Osteocyte (in vitro differentiated cells): ENCODE measurements at regions not wholly inside any gene's neighbourhood (a gene's known extent, or its start where the extent isn't known, plus 50 kb on each side); places are given as distances from the start of the nearest gene placed in this dataset.

Experiments
- DNase-seq: peaks from one replicate; pipeline ENCODE4 v3.0.0; 2021; ENCODE audit warnings: mixed read lengths; ENCODE audit not compliant: unreplicated experiment; ENCODE audit errors: extremely low spot score
- H3K27ac Mint-ChIP-seq: one replicate; pipeline ENCODE4 v1.8.0; 2021; ENCODE audit warnings: mild to moderate bottlenecking, mixed read lengths; ENCODE audit not compliant: unreplicated experiment
- H3K27me3 Mint-ChIP-seq: one replicate; pipeline ENCODE4 v1.8.0; 2021; ENCODE audit warnings: mixed read lengths; ENCODE audit not compliant: unreplicated experiment
- H3K36me3 Mint-ChIP-seq: one replicate; pipeline ENCODE4 v1.8.0; 2021; ENCODE audit warnings: mixed read lengths; ENCODE audit not compliant: unreplicated experiment
- H3K4me1 Mint-ChIP-seq: one replicate; pipeline ENCODE4 v1.8.0; 2021; ENCODE audit warnings: mixed read lengths; ENCODE audit not compliant: unreplicated experiment
- H3K4me3 Mint-ChIP-seq: one replicate; pipeline ENCODE4 v1.8.0; 2021; ENCODE audit warnings: mild to moderate bottlenecking, moderate library complexity, mixed read lengths; ENCODE audit not compliant: unreplicated experiment
- H3K9me3 Mint-ChIP-seq: one replicate; pipeline ENCODE4 v1.8.0; 2021; ENCODE audit warnings: mixed read lengths; ENCODE audit not compliant: unreplicated experiment
- TF ChIP-seq, protein P1 (sequence below): fragments of 200-600 bp; sonication (generic); IDR thresholded peaks from 2 replicates; pipeline ENCODE4 v1.5.0; 2021; ENCODE audit warnings: antibody characterized with exemption, mild to moderate bottlenecking, moderate library complexity

DNA sequence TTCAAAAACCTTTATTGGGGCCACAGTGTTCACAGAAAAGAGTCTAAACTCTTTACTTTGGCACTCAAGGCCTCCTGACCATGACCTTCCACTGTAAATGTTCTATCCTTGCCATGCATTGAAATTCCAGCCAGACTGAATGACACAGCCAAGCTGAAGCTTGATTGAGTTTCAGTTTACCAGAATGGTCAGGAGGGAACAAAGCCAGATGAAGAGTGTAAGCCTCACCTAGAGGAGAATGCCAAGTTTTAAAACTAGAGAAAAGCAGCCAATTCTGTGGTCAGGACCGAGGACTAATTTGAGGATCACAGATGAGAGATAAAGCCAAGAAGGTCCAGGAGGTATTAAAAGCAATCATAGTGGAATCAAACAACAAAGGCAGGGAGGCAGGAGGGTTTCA is 215.3 kb downstream of the KCNA4 start:
- Mint-ChIP-seq H3K4me1 (no peaks in the 10 kb centered on the region), H3K9me3 (no peaks in the 10 kb centered on the region), H3K27ac (no peak overlapping the region), H3K4me3 (no peak overlapping the region), H3K27me3 (no peaks in the 10 kb centered on the region), H3K36me3 (no peaks in the 10 kb centered on the region)
- TF ChIP-seq, protein P1, sequence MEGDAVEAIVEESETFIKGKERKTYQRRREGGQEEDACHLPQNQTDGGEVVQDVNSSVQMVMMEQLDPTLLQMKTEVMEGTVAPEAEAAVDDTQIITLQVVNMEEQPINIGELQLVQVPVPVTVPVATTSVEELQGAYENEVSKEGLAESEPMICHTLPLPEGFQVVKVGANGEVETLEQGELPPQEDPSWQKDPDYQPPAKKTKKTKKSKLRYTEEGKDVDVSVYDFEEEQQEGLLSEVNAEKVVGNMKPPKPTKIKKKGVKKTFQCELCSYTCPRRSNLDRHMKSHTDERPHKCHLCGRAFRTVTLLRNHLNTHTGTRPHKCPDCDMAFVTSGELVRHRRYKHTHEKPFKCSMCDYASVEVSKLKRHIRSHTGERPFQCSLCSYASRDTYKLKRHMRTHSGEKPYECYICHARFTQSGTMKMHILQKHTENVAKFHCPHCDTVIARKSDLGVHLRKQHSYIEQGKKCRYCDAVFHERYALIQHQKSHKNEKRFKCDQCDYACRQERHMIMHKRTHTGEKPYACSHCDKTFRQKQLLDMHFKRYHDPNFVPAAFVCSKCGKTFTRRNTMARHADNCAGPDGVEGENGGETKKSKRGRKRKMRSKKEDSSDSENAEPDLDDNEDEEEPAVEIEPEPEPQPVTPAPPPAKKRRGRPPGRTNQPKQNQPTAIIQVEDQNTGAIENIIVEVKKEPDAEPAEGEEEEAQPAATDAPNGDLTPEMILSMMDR = no peak
- DNase-seq = no peak

DNA sequence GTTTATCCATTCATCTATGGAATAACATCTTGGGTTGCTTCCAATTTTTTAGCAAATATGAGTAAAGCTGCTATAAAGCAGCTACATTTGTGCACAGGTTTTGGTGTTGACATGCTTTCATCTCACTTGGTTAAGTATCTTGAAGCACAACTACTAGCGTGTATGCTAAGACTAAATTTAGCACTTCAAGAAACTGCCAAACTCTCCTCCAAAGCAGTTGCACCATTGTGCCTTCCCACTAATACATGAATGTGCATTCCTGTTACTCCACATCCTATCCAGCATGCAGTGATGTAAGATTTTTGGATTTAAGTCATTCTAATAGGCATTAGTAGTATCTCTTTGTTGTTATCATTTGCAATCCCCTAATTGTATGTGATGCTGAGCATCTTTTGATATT is 230.7 kb downstream of the KCNA4 start:
- no peak for DNase-seq
- TF ChIP-seq, protein P1 = no peak
- no peaks in the 10 kb centered on the region for H3K27me3 Mint-ChIP-seq
- H3K27ac Mint-ChIP-seq = no peak overlapping the region
- H3K4me1 Mint-ChIP-seq = no peaks in the 10 kb centered on the region
- H3K4me3 Mint-ChIP-seq = no peak overlapping the region
- H3K36me3 Mint-ChIP-seq = no peaks in the 10 kb centered on the region
- H3K9me3 Mint-ChIP-seq = no peaks in the 10 kb centered on the region

DNA sequence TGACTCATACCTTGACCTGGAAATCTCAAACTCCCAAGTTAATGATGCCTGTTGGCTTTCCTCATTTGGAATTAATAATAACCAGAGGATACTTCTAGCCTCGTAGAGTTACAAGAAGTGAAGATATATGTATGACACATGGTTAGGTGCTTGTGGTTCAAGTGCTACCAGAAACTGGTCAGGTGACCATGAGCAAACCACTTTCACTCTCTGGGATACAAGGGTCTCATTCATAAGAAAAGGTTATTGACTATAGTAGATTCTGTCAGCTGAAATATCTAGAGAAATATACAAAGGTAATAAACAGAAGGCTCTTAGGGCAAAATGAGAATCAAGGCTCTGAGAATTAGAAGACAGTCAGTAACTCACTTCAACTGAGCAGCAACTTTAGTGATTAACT is 233.3 kb downstream of the KCNA4 start:
- Mint-ChIP-seq H3K4me3 (no peak overlapping the region), H3K27ac (no peak overlapping the region), H3K4me1 (no peaks in the 10 kb centered on the region), H3K9me3 (no peaks in the 10 kb centered on the region), H3K36me3 (no peaks in the 10 kb centered on the region), H3K27me3 (no peaks in the 10 kb centered on the region)
- DNase-seq = no peak
- TF ChIP-seq, protein P1 = no peak

DNA sequence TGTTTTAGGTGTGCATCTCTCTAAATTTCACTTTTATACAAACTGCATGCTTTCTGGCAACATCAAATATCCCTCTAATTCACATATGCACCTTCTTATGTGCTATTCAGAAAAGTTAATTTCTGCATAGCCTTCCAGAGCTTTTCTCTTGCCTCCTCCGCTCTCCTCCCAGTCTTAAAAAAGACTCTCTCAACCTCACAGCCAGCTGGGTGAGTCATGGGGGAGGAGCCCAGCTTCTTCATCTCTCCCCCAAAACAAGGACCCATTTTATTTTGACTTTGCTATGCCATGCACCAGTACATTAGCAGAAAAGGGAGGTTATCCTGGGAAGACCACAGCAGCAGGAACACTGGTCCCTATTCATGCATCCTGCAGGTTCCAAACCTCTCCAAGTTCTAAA is 234.4 kb downstream of the KCNA4 start:
- Mint-ChIP-seq H3K9me3 (no peaks in the 10 kb centered on the region), H3K27me3 (no peaks in the 10 kb centered on the region), H3K36me3 (no peaks in the 10 kb centered on the region), H3K27ac (no peak overlapping the region), H3K4me1 (no peaks in the 10 kb centered on the region), H3K4me3 (no peak overlapping the region)
- no peak for DNase-seq
- TF ChIP-seq, protein P1 = no peak

DNA sequence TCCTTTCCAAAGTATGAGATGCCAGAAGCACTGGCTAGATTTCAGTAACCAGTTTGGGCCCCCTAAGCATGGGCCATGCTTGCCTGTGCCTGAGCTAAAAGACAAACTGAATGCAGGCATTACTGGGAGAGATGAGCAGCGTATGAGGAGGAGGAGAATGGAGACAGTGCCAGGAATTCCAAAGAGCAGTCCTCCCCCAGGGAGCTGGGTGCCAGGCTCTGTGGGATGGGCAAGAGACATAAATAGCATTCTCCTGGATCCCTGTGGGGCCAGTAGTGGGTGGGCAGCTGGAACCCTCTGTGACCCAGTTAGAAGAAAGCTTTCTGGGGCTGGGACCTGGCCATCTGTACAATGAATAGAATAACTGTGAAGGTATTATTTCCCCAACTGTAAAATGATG is 235.6 kb downstream of the KCNA4 start:
- H3K4me3 Mint-ChIP-seq = no peak overlapping the region
- H3K27ac Mint-ChIP-seq = no peak overlapping the region
- DNase-seq = no peak
- TF ChIP-seq, protein P1 = no peak
- no peaks in the 10 kb centered on the region for H3K4me1 Mint-ChIP-seq
- no peaks in the 10 kb centered on the region for H3K9me3 Mint-ChIP-seq
- no peaks in the 10 kb centered on the region for H3K27me3 Mint-ChIP-seq
- no peaks in the 10 kb centered on the region for H3K36me3 Mint-ChIP-seq
